HL-60 (cell line): ENCODE measurements at regions not wholly inside any gene's neighbourhood (a gene's known extent, or its start where the extent isn't known, plus 50 kb on each side); places are given as distances from the start of the nearest gene placed in this dataset.

ENCODE experiments used
- DNase-seq, 2 experiments: peaks; one replicate each; pipeline ENCODE4 v3.0.0-alpha.2; 2010 to 2020; ENCODE audit warnings: low read depth in 1 of 2, low spot score in 1 of 2
- H3K27ac ChIP-seq: fragments of 250-450 bp; sonication (Bioruptor Pico); replicated peaks from 2 replicates; pipeline ENCODE4 v1.5.1; 2020; ENCODE audit warnings: mild to moderate bottlenecking, moderate library complexity
- H3K27me3 ChIP-seq: fragments of 250-450 bp; sonication (Bioruptor Pico); 2 replicates; pipeline ENCODE4 v1.5.1; 2021; ENCODE audit warnings: mild to moderate bottlenecking, moderate library complexity; ENCODE audit not compliant: insufficient read depth, poor library complexity, severe bottlenecking
- H3K4me3 ChIP-seq: replicated peaks from 2 replicates; pipeline ENCODE4 v1.5.1; 2011; ENCODE audit warnings: mild to moderate bottlenecking, control low read depth, low read length; ENCODE audit not compliant: insufficient read depth
- CTCF ChIP-seq: IDR thresholded peaks from one replicate; pipeline ENCODE4 v1.5.1; 2011; ENCODE audit warnings: low read length, control low read depth, inconsistent platforms; ENCODE audit not compliant: insufficient read depth
- GABPA ChIP-seq: IDR thresholded peaks from 2 replicates; pipeline ENCODE4 v1.6.1; 2012; ENCODE audit warnings: low read depth
- POLR2AphosphoS5 ChIP-seq: IDR thresholded peaks from 2 replicates; pipeline ENCODE4 v1.6.1; 2012; ENCODE audit warnings: low read depth
- REST ChIP-seq: IDR thresholded peaks from 2 replicates; pipeline ENCODE4 v1.6.1; 2012; ENCODE audit warnings: low read depth; ENCODE audit not compliant: insufficient replicate concordance
- SPI1 ChIP-seq: IDR thresholded peaks from 2 replicates; pipeline ENCODE4 v1.6.1; 2012; ENCODE audit warnings: low read depth, mild to moderate bottlenecking, borderline replicate concordance

GRCh38 chr6:22738194-22738593 is 168.8 kb downstream of the HDGFL1 start:
- Histone ChIP-seq H3K27me3 (no peaks in the 10 kb centered on the region), H3K27ac (no peak overlapping the region), H3K4me3 (no peak overlapping the region)
- TF ChIP-seq SPI1 (no peak), POLR2AphosphoS5 (no peak), CTCF (no peak), REST (no peak), GABPA (no peak)
- DNase-seq, result no peak

- no peaks in the 10 kb centered on the region for H3K27me3 ChIP-seq
- no peak overlapping the region for H3K4me3 ChIP-seq
- TF ChIP-seq CTCF (no peak), POLR2AphosphoS5 (no peak), GABPA (no peak), REST (no peak), SPI1 (no peak)
- no peak overlapping the region for H3K27ac ChIP-seq
- no peak for DNase-seq
Measured at GRCh38 chr6:22747571-22747970, 178.2 kb downstream of the HDGFL1 start.

GRCh38 chr6:22748681-22749080 is 179.3 kb downstream of the HDGFL1 start:
- Histone ChIP-seq H3K27me3 (no peaks in the 10 kb centered on the region), H3K4me3 (no peak overlapping the region), H3K27ac (no peak overlapping the region)
- TF ChIP-seq SPI1 (no peak), REST (no peak), POLR2AphosphoS5 (no peak), CTCF (no peak), GABPA (no peak)
- DNase-seq, result no peak
